ENCODE measurements at regions not wholly inside any gene's neighbourhood (a gene's known extent, or its start where the extent isn't known, plus 50 kb on each side); places are given as distances from the start of the nearest gene placed in this dataset.

DNA sequence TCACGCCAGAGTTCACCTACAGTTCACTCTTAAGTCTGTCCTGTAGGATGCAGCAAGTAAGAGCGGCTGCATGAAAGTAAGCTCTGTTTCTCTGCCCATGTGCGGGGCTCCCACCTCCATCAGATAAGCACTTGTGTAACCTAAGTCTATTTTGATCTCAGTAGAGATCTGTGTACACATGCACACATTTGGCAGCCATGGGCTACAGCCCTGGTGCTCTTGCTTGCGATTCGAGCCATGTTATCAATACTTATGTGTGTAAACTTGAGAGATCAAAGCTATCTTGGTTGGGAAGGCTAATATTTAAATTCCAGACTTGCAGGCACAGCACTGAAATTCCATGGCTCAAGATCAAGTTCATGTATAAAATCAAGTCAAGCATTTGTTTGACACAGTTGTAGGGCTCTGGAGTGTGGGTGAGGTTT lies 244.7 kb upstream of the FGGY start:
- Histone ChIP-seq H2AK5ac (ENCODE audit: low read length) (no peak overlapping the region), H3K79me1 (ENCODE audit: low read length) (no peaks in the 10 kb centered on the region), H3K4me1 (ENCODE audit: control insufficient read depth, low read depth, low read length) (peaks cover under 1% of the 10 kb centered on the region), H3K4me3 (ENCODE audit: low read length) (no peak overlapping the region), H2BK15ac (replicated peaks; ENCODE audit: low read depth) (no peak overlapping the region), H3K4me2 (ENCODE audit: low read length) (no peak overlapping the region), H3K36me3 (ENCODE audit: control insufficient read depth, insufficient read depth, low read length) (no peaks in the 10 kb centered on the region), H3K23ac (ENCODE audit: low read length) (no peak overlapping the region), H3K18ac (ENCODE audit: low read length) (no peak overlapping the region), H2BK120ac (ENCODE audit: low read depth, low read length) (no peak overlapping the region), H4K8ac (ENCODE audit: low read depth, low read length) (no peak overlapping the region), H3K79me2 (ENCODE audit: control insufficient read depth, insufficient read depth, low read length) (no peaks in the 10 kb centered on the region), H2BK5ac (ENCODE audit: low read length) (no peak overlapping the region), H3K27me3 (ENCODE audit: insufficient read depth, low read length, poor library complexity) (no peaks in the 10 kb centered on the region), H3K27ac (ENCODE audit: low read depth, low read length) (no peak overlapping the region), H3K9ac (ENCODE audit: low read length) (no peak overlapping the region), H4K5ac (ENCODE audit: low read length) (no peak overlapping the region), H3K56ac (ENCODE audit: low read length) (no peak overlapping the region), H3K4ac (ENCODE audit: low read depth, low read length) (no peak overlapping the region)
- WGBS (ENCODE audit: extremely low coverage, insufficient coverage, low lambda C conversion rate) = no CpG with 5 or more reads among the region's 5 CpGs
- DNase-seq = no peak

DNA sequence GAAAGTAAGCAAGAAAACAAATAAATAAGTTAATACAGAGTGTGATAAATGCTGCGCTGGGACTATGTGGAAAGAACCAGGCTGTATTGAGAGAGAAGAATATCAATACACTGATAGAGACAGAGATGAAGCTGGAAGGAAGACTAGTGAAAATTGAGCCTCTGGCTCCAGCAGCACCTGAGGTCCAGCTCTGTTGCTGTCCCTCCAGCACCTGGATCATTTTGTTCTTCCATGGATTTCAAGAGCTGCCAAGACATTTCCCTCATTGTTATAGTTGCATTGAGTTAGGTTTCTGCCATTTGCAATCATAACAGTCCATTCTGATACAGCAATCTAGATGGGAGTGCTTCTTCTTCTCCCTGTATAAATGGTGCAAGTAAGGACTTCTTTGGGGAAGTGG lies 242.7 kb upstream of the FGGY start:
- Histone ChIP-seq H3K79me2 (ENCODE audit: control insufficient read depth, insufficient read depth, low read length) (no peaks in the 10 kb centered on the region), H4K8ac (ENCODE audit: low read depth, low read length) (no peak overlapping the region), H3K4me3 (ENCODE audit: low read length) (no peak overlapping the region), H2AK5ac (ENCODE audit: low read length) (no peak overlapping the region), H4K5ac (ENCODE audit: low read length) (no peak overlapping the region), H3K36me3 (ENCODE audit: control insufficient read depth, insufficient read depth, low read length) (no peaks in the 10 kb centered on the region), H2BK120ac (ENCODE audit: low read depth, low read length) (no peak overlapping the region), H2BK15ac (replicated peaks; ENCODE audit: low read depth) (no peak overlapping the region), H3K27me3 (ENCODE audit: insufficient read depth, low read length, poor library complexity) (no peaks in the 10 kb centered on the region), H3K4me2 (ENCODE audit: low read length) (no peak overlapping the region), H3K18ac (ENCODE audit: low read length) (no peak overlapping the region), H3K79me1 (ENCODE audit: low read length) (no peaks in the 10 kb centered on the region), H3K4ac (ENCODE audit: low read depth, low read length) (no peak overlapping the region), H3K9ac (ENCODE audit: low read length) (no peak overlapping the region), H3K56ac (ENCODE audit: low read length) (no peak overlapping the region), H2BK5ac (ENCODE audit: low read length) (no peak overlapping the region), H3K4me1 (ENCODE audit: control insufficient read depth, low read depth, low read length) (peaks cover 2% of the 10 kb centered on the region), H3K27ac (ENCODE audit: low read depth, low read length) (no peak overlapping the region), H3K23ac (ENCODE audit: low read length) (no peak overlapping the region)
- WGBS (ENCODE audit: extremely low coverage, insufficient coverage, low lambda C conversion rate) = no CpG with 5 or more reads among the region's 1 CpG
- DNase-seq = no peak

DNA sequence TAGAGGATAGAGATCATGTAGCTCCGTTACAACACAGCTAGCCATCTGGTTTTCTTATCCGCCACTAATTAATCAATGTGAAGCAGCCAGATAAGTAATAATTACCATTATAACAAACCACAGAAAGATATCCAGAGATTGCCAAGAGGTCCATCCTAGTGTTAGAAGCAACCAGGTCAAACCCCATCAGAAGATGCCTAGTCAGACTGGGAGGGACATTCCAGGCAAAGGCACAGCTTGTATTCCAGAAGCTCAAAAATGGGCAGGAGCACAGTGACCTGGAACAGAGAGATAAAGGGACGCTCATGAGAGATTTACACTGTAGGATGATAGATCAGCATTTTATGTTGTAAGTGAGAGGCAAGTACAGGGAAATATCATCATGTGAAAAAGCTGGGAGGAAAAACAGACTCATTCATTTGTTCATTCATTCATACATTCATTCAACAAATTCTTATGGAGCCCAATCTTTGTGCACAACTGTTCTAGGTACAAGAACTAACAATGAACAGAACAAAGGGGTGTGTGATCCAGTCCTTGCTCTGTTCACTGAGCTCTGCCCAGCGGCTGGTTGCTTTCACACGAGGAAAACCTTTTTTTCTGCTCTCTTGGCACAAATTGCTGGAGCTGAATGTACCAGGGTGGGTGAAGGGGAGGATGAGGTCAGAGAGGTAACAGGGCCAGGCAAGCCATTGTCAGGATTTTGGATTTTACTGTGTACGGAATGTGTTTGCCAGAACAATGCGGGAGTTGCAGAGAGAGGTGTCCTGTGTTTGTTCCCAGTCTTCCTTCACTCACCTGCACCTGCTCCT lies 240.8 kb upstream of the FGGY start:
- Histone ChIP-seq H3K4me2 (ENCODE audit: low read length) (no peak overlapping the region), H2BK5ac (ENCODE audit: low read length) (no peak overlapping the region), H4K8ac (ENCODE audit: low read depth, low read length) (no peak overlapping the region), H3K79me1 (ENCODE audit: low read length) (no peaks in the 10 kb centered on the region), H2BK15ac (replicated peaks; ENCODE audit: low read depth) (no peak overlapping the region), H4K5ac (ENCODE audit: low read length) (no peak overlapping the region), H3K4me1 (ENCODE audit: control insufficient read depth, low read depth, low read length) (peaks cover 2% of the 10 kb centered on the region), H3K56ac (ENCODE audit: low read length) (no peak overlapping the region), H3K27ac (ENCODE audit: low read depth, low read length) (no peak overlapping the region), H3K4ac (ENCODE audit: low read depth, low read length) (no peak overlapping the region), H3K9ac (ENCODE audit: low read length) (no peak overlapping the region), H2AK5ac (ENCODE audit: low read length) (no peak overlapping the region), H3K4me3 (ENCODE audit: low read length) (no peak overlapping the region), H3K23ac (ENCODE audit: low read length) (no peak overlapping the region), H3K27me3 (ENCODE audit: insufficient read depth, low read length, poor library complexity) (no peaks in the 10 kb centered on the region), H3K79me2 (ENCODE audit: control insufficient read depth, insufficient read depth, low read length) (no peaks in the 10 kb centered on the region), H3K36me3 (ENCODE audit: control insufficient read depth, insufficient read depth, low read length) (no peaks in the 10 kb centered on the region), H2BK120ac (ENCODE audit: low read depth, low read length) (no peak overlapping the region), H3K18ac (ENCODE audit: low read length) (no peak overlapping the region)
- no peak for DNase-seq
- WGBS (ENCODE audit: extremely low coverage, insufficient coverage, low lambda C conversion rate) = no CpG with 5 or more reads among the region's 7 CpGs

DNA sequence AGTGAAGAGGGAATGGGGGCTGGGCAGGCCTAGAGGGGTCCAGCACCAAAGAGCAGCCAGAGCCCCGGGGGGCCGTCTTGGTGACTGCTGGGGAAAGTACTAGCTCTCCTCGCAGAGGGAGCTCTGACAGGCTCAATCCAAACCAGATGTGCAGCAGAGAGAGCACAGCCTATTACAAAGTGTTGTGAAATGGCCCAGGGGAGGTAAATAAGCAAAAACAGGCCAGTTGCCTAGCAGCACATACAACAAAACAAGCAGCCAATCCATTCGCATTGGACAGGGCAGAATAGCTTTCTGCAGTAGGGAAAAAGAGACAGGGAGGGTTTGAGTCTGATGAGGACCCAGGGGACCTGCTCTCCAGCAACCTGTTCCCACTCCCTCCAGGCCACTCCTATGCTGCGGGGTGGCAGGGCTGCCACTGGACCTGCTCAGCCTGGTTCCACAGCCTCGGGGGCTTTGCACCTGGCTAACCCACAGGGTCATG lies 239.6 kb upstream of the FGGY start:
- H3K18ac ChIP-seq (ENCODE audit: low read length) = no peak overlapping the region
- H3K4ac ChIP-seq (ENCODE audit: low read depth, low read length) = no peak overlapping the region
- DNase-seq = peak; percentile 88
- WGBS (ENCODE audit: extremely low coverage, insufficient coverage, low lambda C conversion rate) = no CpG with 5 or more reads among the region's 6 CpGs
- H3K4me2 ChIP-seq (ENCODE audit: low read length) = no peak overlapping the region
- H3K23ac ChIP-seq (ENCODE audit: low read length) = no peak overlapping the region
- H3K27ac ChIP-seq (ENCODE audit: low read depth, low read length) = no peak overlapping the region
- no peak overlapping the region for H4K8ac ChIP-seq (ENCODE audit: low read depth, low read length)
- H2BK15ac ChIP-seq (replicated peaks; ENCODE audit: low read depth) = no peak overlapping the region
- H3K36me3 ChIP-seq (ENCODE audit: control insufficient read depth, insufficient read depth, low read length) = no peaks in the 10 kb centered on the region
- no peaks in the 10 kb centered on the region for H3K79me2 ChIP-seq (ENCODE audit: control insufficient read depth, insufficient read depth, low read length)
- no peaks in the 10 kb centered on the region for H3K79me1 ChIP-seq (ENCODE audit: low read length)
- no peaks in the 10 kb centered on the region for H3K27me3 ChIP-seq (ENCODE audit: insufficient read depth, low read length, poor library complexity)
- no peak overlapping the region for H2AK5ac ChIP-seq (ENCODE audit: low read length)
- no peak overlapping the region for H4K5ac ChIP-seq (ENCODE audit: low read length)
- H2BK5ac ChIP-seq (ENCODE audit: low read length) = no peak overlapping the region
- no peak overlapping the region for H2BK120ac ChIP-seq (ENCODE audit: low read depth, low read length)
- no peak overlapping the region for H3K4me3 ChIP-seq (ENCODE audit: low read length)
- H3K9ac ChIP-seq (ENCODE audit: low read length) = no peak overlapping the region
- no peak overlapping the region for H3K56ac ChIP-seq (ENCODE audit: low read length)
- peaks cover 2% of the 10 kb centered on the region for H3K4me1 ChIP-seq (ENCODE audit: control insufficient read depth, low read depth, low read length)

DNA sequence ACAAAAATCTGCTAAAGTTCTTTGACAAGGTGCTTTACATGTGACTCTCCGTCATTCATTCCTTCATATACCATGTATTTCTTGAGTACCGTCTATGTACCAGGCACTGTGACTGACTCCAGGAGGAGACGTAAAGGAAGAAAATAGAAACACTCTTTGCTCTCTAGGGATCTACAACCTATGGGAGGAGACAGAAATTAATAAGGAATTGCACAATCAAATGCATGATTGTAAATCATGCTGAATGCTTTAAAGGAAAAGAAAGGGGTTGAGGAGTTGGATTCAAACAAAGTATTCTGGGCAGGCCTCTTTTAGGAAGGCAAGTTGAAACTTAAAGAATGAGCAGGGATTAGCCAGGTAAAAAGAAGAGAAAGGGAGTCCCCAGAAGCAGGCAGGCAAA lies 239.1 kb upstream of the FGGY start:
- Histone ChIP-seq H2BK5ac (ENCODE audit: low read length) (no peak overlapping the region), H3K56ac (ENCODE audit: low read length) (no peak overlapping the region), H3K79me1 (ENCODE audit: low read length) (no peaks in the 10 kb centered on the region)

More for the DNA sequence above, 239.1 kb upstream of the FGGY start:
- H4K8ac ChIP-seq (ENCODE audit: low read depth, low read length) = no peak overlapping the region
- H3K36me3 ChIP-seq (ENCODE audit: control insufficient read depth, insufficient read depth, low read length) = no peaks in the 10 kb centered on the region
- H3K18ac ChIP-seq (ENCODE audit: low read length) = no peak overlapping the region
- H2BK15ac ChIP-seq (replicated peaks; ENCODE audit: low read depth) = no peak overlapping the region
- no peak overlapping the region for H3K4me2 ChIP-seq (ENCODE audit: low read length)
- H3K27ac ChIP-seq (ENCODE audit: low read depth, low read length) = no peak overlapping the region
- no peak overlapping the region for H2AK5ac ChIP-seq (ENCODE audit: low read length)
- no peak overlapping the region for H2BK120ac ChIP-seq (ENCODE audit: low read depth, low read length)
- H4K5ac ChIP-seq (ENCODE audit: low read length) = no peak overlapping the region
- H3K4me3 ChIP-seq (ENCODE audit: low read length) = no peak overlapping the region
- no peak overlapping the region for H3K23ac ChIP-seq (ENCODE audit: low read length)
- H3K9ac ChIP-seq (ENCODE audit: low read length) = no peak overlapping the region
- no CpG with 5 or more reads among the region's 3 CpGs for WGBS (ENCODE audit: extremely low coverage, insufficient coverage, low lambda C conversion rate)
- no peak for DNase-seq
- H3K27me3 ChIP-seq (ENCODE audit: insufficient read depth, low read length, poor library complexity) = no peaks in the 10 kb centered on the region
- no peaks in the 10 kb centered on the region for H3K79me2 ChIP-seq (ENCODE audit: control insufficient read depth, insufficient read depth, low read length)
- peaks cover 2% of the 10 kb centered on the region for H3K4me1 ChIP-seq (ENCODE audit: control insufficient read depth, low read depth, low read length)
- no peak overlapping the region for H3K4ac ChIP-seq (ENCODE audit: low read depth, low read length)

Measured in mesendoderm (in vitro differentiated cells).